ENCODE measurements at regions not wholly inside any gene's neighbourhood (a gene's known extent, or its start where the extent isn't known, plus 50 kb on each side); places are given as distances from the start of the nearest gene placed in this dataset.

GRCh38 chr18:45417392-45417791 is 197.9 kb upstream of the SLC14A2 start:
- DNase-seq = no peak
- no peaks in the 10 kb centered on the region for H3K36me3 Mint-ChIP-seq
- H3K27ac Mint-ChIP-seq = no peak overlapping the region
- H3K4me3 Mint-ChIP-seq = no peak overlapping the region
- CTCF ChIA-PET = interaction anchor here (0.9 kb wide), 1 partner anchor 42 kb away, joined by 3 read pairs; no protein-coding TSS in a partner anchor
- H3K9me3 Mint-ChIP-seq (ENCODE audit: low read depth) = no peaks in the 10 kb centered on the region
- H3K4me1 Mint-ChIP-seq = no peaks in the 10 kb centered on the region
- no peak for ATAC-seq
- peaks cover 2% of the 10 kb centered on the region for H3K27me3 Mint-ChIP-seq

- H3K4me1 Mint-ChIP-seq = no peaks in the 10 kb centered on the region
- no peak overlapping the region for H3K4me3 Mint-ChIP-seq
- DNase-seq (no peak), ATAC-seq (no peak)
- H3K36me3 Mint-ChIP-seq = no peaks in the 10 kb centered on the region
- CTCF ChIA-PET = no interaction called here
- no peaks in the 10 kb centered on the region for H3K9me3 Mint-ChIP-seq (ENCODE audit: low read depth)
- no peaks in the 10 kb centered on the region for H3K27me3 Mint-ChIP-seq
- no peak overlapping the region for H3K27ac Mint-ChIP-seq
Observed at GRCh38 chr18:45423659-45424058, 191.6 kb upstream of the SLC14A2 start.

- Mint-ChIP-seq H3K36me3 (no peaks in the 10 kb centered on the region), H3K4me1 (no peaks in the 10 kb centered on the region), H3K9me3 (ENCODE audit: low read depth) (no peaks in the 10 kb centered on the region), H3K4me3 (no peak overlapping the region), H3K27ac (no peak overlapping the region), H3K27me3 (no peaks in the 10 kb centered on the region)
- CTCF ChIA-PET = no interaction called here
- DNase-seq (no peak), ATAC-seq (no peak)
Observed at GRCh38 chr18:45430041-45430440, 185.2 kb upstream of the SLC14A2 start.

- H3K9me3 Mint-ChIP-seq (ENCODE audit: low read depth) = no peaks in the 10 kb centered on the region
- CTCF ChIA-PET = no interaction called here
- no peaks in the 10 kb centered on the region for H3K36me3 Mint-ChIP-seq
- H3K4me1 Mint-ChIP-seq = no peaks in the 10 kb centered on the region
- ATAC-seq (no peak), DNase-seq (no peak)
- no peak overlapping the region for H3K27ac Mint-ChIP-seq
- H3K4me3 Mint-ChIP-seq = no peak overlapping the region
- peaks cover under 1% of the 10 kb centered on the region for H3K27me3 Mint-ChIP-seq
Observed at GRCh38 chr18:45435810-45436209, 179.5 kb upstream of the SLC14A2 start.

- H3K27ac Mint-ChIP-seq = no peak overlapping the region
- no peaks in the 10 kb centered on the region for H3K4me1 Mint-ChIP-seq
- no peaks in the 10 kb centered on the region for H3K36me3 Mint-ChIP-seq
- no peak overlapping the region for H3K4me3 Mint-ChIP-seq
- H3K9me3 Mint-ChIP-seq (ENCODE audit: low read depth) = no peaks in the 10 kb centered on the region
- H3K27me3 Mint-ChIP-seq = peaks cover 6% of the 10 kb centered on the region
- ATAC-seq (no peak), DNase-seq (no peak)
- CTCF ChIA-PET = no interaction called here
Observed at GRCh38 chr18:45437366-45437765, 177.9 kb upstream of the SLC14A2 start.

GRCh38 chr18:45439851-45440645 is 175.2 kb upstream of the SLC14A2 start:
- H3K4me1 Mint-ChIP-seq = no peaks in the 10 kb centered on the region
- no peaks in the 10 kb centered on the region for H3K36me3 Mint-ChIP-seq
- DNase-seq = no peak
- H3K27me3 Mint-ChIP-seq = peaks cover 11% of the 10 kb centered on the region
- H3K9me3 Mint-ChIP-seq (ENCODE audit: low read depth) = no peaks in the 10 kb centered on the region
- ATAC-seq = no peak
- H3K27ac Mint-ChIP-seq = no peak overlapping the region
- CTCF ChIA-PET = no interaction called here
- no peak overlapping the region for H3K4me3 Mint-ChIP-seq

GRCh38 chr18:45441110-45441847 is 174.0 kb upstream of the SLC14A2 start:
- no peak overlapping the region for H3K4me3 Mint-ChIP-seq
- ATAC-seq (no peak), DNase-seq (no peak)
- peaks cover 14% of the 10 kb centered on the region for H3K27me3 Mint-ChIP-seq
- no peaks in the 10 kb centered on the region for H3K9me3 Mint-ChIP-seq (ENCODE audit: low read depth)
- H3K27ac Mint-ChIP-seq = no peak overlapping the region
- no peaks in the 10 kb centered on the region for H3K4me1 Mint-ChIP-seq
- CTCF ChIA-PET = no interaction called here
- H3K36me3 Mint-ChIP-seq = no peaks in the 10 kb centered on the region

GRCh38 chr18:45444040-45444439 is 171.2 kb upstream of the SLC14A2 start:
- Mint-ChIP-seq H3K36me3 (no peaks in the 10 kb centered on the region), H3K27ac (no peak overlapping the region), H3K4me3 (no peak overlapping the region), H3K27me3 (peaks cover 17% of the 10 kb centered on the region), H3K9me3 (ENCODE audit: low read depth) (no peaks in the 10 kb centered on the region), H3K4me1 (no peaks in the 10 kb centered on the region)
- DNase-seq = no peak
- ATAC-seq = no peak
- CTCF ChIA-PET = no interaction called here

GRCh38 chr18:45447355-45448265 is 167.7 kb upstream of the SLC14A2 start:
- no peak overlapping the region for H3K4me3 Mint-ChIP-seq

GRCh38 chr18:45448871-45449270 is 166.4 kb upstream of the SLC14A2 start:
- H3K9me3 Mint-ChIP-seq (ENCODE audit: low read depth) = no peaks in the 10 kb centered on the region
- H3K4me3 Mint-ChIP-seq = no peak overlapping the region
- H3K4me1 Mint-ChIP-seq = no peaks in the 10 kb centered on the region
- DNase-seq = no peak
- CTCF ChIA-PET = no interaction called here
- H3K36me3 Mint-ChIP-seq = no peaks in the 10 kb centered on the region
- no peak overlapping the region for H3K27ac Mint-ChIP-seq
- H3K27me3 Mint-ChIP-seq = peaks cover 6% of the 10 kb centered on the region
- no peak for ATAC-seq

More at GRCh38 chr18:45447355-45448265, 167.7 kb upstream of the SLC14A2 start:
- CTCF ChIA-PET = no interaction called here
- Mint-ChIP-seq H3K36me3 (no peaks in the 10 kb centered on the region), H3K27me3 (peaks cover 11% of the 10 kb centered on the region), H3K27ac (no peak overlapping the region), H3K9me3 (ENCODE audit: low read depth) (no peaks in the 10 kb centered on the region), H3K4me1 (no peaks in the 10 kb centered on the region)
- DNase-seq (no peak), ATAC-seq (no peak)

- DNase-seq = no peak
- Mint-ChIP-seq H3K36me3 (no peaks in the 10 kb centered on the region), H3K9me3 (ENCODE audit: low read depth) (no peaks in the 10 kb centered on the region), H3K4me1 (no peaks in the 10 kb centered on the region), H3K27me3 (peaks cover 6% of the 10 kb centered on the region), H3K27ac (no peak overlapping the region), H3K4me3 (no peak overlapping the region)
- CTCF ChIA-PET = no interaction called here
- no peak for ATAC-seq
Observed at GRCh38 chr18:45449418-45450227, 165.7 kb upstream of the SLC14A2 start.

GRCh38 chr18:45456090-45457021 is 158.9 kb upstream of the SLC14A2 start:
- CTCF ChIA-PET = no interaction called here
- no peaks in the 10 kb centered on the region for H3K9me3 Mint-ChIP-seq (ENCODE audit: low read depth)
- ATAC-seq = no peak

More at GRCh38 chr18:45456090-45457021, 158.9 kb upstream of the SLC14A2 start:
- no peak overlapping the region for H3K27ac Mint-ChIP-seq
- no peak for DNase-seq
- H3K27me3 Mint-ChIP-seq = no peaks in the 10 kb centered on the region
- H3K36me3 Mint-ChIP-seq = no peaks in the 10 kb centered on the region
- no peak overlapping the region for H3K4me3 Mint-ChIP-seq
- H3K4me1 Mint-ChIP-seq = no peaks in the 10 kb centered on the region

Measured in activated CD8-positive, alpha-beta memory T cell treated with anti-CD3 and anti-CD28 coated beads, Interleukin-2, amount 10 ng/mL, durations not matched to agents 7 days and 5 days (primary cell).